Loucy (cell line): ENCODE measurements at regions not wholly inside any gene's neighbourhood (a gene's known extent, or its start where the extent isn't known, plus 50 kb on each side); places are given as distances from the start of the nearest gene placed in this dataset.

ENCODE experiments used
- CTCF ChIP-seq: fragments of 200-600 bp; sonication (generic); conservative IDR thresholded peaks from 2 replicates; pipeline ENCODE4 v1.5.1; 2014; ENCODE audit warnings: mild to moderate bottlenecking, antibody characterized with exemption, low read length
- EZH2phosphoT487 ChIP-seq: fragments of 200-600 bp; IDR thresholded peaks from 2 replicates; pipeline ENCODE4 v1.6.1; 2018; ENCODE audit warnings: antibody characterized with exemption, mild to moderate bottlenecking, moderate library complexity, borderline replicate concordance

GRCh38 chr2:146786396-146786795 is 1058.4 kb upstream of the ACVR2A start:
- no peak for TF ChIP-seq CTCF
- no peak for TF ChIP-seq EZH2phosphoT487
